GM04503 (cell line): ENCODE measurements at regions not wholly inside any gene's neighbourhood (a gene's known extent, or its start where the extent isn't known, plus 50 kb on each side); places are given as distances from the start of the nearest gene placed in this dataset.
"Not testable (repeated sequence)": the region's sequence is repeated elsewhere in the genome, so short reads cannot be mapped to it uniquely, and the experiment has no call there.

Experiments
- DNase-seq: peaks from one replicate; pipeline ENCODE4 v3.0.0-alpha.2; 2012; ENCODE audit warnings: low read depth

DNA sequence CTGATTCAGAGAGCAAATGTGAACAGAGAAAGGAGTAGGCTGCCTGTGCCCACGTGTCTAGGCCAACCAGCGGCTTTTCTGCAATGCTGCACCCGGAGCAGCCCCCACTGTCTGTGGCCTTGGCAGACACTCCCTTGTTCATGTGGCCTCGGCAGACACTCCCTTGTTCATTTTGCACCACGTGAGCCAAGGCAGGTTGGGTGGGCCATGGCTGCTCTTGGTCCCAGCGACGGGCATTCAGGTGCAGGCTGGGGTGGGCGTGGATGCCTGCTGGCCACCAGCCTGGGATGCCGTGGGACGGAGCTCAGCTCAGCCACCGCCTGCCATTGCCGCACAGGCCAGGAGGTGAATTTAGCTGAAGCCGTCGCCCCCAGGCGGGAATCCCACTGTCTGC is 159.8 kb downstream of the LAT start:
- not testable (repeated sequence) for DNase-seq

DNA sequence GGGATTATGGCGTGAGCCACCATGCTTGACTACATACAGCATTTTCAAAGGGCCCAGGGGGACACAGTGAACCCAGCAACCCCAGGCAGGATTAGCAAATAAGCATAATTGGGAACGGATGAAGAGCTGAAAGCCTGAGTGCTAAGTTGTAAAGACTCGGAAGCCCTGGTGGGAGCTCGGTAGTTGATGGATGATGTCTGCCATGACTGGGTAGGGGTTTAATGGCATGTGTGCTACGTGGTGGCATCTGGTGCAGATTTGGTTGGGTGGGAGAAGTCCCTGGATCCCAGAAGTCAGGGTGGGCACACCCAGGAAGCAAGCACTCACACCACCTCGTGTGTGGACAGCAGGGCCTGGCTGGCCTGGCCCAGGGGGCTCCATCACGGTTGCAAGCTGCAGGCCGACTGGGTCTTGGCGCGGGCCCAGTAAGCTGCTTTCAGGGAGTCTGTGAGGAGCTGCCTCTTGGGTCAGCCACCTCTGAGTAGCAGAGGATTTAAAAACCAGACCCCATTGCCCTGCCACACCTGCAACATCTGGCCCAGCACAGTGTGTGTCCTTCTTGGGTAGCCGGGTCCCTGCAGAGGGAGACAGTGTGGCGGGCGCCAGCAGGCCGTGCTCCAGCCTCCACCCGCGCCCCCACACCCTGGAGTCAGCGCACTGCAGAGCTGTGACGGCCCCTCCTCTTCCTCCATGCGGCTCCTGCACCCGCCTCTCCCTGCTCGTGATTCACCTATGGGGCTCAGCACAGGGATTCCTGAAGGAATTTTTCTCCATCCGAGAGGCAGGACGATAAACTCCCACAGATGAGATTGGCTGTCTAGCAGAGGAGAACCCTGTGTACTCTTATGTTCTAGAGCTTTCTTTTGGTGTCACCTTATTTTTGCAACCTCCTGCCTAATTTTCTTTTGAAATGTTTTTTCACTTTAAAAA is 159.2 kb downstream of the LAT start:
- not testable (repeated sequence) for DNase-seq

DNA sequence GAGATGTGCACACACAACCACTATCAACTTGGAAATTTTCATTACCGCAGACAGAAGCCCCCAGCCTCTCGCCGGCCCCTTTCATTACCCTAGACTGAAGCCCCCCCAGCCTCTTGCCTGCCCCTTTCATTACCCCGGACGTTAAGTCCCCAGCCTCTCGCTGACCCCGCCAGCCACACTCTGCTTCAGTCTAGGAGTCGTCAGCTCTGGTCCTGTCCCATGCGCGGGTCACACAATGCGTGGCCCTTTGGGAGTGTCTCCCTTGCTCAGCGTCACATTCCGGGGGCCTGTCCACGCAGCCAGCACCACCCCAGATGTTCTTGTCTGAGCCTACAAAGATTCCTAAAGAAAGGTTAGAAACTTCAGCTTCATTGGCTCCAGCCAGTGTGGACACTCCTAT is 157.7 kb downstream of the LAT start:
- not testable (repeated sequence) for DNase-seq

DNA sequence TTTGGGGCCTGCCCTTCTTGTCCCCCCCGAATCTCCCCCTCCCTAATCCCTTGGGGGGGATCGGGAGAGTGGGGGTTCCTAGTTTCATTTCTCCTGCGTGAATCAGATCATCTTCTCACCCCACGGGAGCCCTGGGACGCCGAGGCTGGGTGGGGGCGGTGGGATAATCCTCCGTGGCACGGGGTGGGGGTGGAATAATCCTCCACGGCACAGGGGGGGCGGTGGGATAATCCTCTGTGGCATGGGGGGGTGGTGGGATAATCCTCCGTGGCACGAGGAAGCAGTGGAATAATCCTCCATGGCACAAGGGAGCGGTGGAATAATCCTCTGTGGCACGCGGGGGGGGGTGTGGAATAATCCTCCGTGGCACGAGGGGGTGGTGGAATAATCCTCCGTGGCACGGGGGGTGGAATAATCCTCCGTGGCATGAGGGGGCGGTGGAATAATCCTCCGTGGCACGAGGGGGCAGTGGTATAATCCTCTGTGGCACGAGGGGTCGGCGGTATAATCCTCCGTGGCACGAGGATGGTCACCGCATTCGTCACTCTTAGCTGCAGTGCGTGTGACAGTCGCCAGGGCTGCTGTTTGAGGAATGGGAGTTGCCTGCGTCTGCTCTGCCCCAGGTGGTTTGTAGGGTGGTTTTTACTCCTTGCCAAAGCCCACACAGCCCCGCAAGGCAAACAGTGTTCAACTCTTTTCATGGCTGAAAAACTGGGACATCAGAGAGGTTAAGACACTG is 156.9 kb downstream of the LAT start:
- no peak for DNase-seq

DNA sequence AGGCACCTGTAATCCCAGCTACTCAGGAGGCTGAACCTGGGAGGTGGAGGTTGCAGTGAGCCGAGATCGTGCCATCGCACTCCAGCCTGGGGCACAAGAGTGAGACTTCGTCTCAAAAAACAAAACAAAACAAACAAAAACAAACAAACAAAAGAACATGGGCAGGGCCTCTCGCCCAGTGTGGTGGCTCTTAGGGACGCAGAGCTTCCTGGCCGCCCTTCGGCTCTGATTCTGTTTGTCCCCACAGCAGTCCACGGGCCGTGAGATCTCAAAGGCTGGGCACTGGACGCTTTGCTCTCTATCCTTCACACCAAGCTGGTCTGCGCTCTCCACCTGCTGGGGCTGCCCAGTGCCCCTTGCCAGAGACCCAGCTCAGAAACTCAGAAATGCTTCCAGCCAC is 156.3 kb downstream of the LAT start:
- DNase-seq, result not testable (repeated sequence)

DNA sequence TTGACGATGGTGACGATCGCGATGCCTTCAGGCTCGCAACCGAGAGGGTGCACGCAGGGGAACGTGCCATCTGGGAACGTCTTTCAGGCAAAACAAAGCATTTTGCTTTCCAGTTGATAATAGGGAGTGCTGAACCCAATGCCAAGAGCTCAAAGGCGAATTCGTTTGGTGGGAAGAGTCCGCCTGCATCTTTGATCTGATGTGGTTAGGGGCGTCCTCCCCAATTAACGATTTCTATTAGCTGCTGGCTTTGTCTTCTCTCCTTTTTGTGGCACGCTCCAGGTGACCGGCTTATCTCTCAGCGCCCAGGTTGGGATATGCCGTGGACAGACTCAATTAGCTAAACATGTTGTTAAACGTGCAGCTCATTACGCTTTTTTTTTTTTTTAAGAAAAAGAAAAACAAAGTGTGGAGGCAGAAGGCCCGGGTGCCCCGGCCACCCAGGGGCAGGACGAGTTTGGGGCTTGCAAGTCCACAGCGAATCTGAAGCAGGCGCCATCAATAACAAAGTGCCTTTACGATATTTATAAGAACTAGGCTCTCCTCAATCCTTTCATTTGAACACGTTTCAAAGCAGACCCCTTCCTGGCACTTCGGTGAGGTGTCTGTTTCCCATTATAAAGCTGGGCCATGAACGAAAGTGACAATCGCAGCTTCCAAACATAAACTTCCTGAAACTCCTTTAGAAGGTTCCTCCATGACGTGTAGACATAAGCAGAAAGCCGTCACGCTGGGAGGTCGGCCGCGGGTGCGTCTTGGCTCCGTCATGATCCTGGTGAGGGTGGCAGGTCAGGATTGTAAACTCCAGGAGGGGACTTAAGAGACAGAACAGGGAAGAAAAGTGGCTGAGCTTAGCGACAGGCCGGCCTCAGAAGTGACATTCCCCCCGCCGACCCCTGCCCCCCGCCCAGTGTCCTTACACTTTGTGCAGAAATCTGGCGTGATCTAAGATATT is 155.3 kb downstream of the LAT start:
- DNase-seq, result not testable (repeated sequence)

DNA sequence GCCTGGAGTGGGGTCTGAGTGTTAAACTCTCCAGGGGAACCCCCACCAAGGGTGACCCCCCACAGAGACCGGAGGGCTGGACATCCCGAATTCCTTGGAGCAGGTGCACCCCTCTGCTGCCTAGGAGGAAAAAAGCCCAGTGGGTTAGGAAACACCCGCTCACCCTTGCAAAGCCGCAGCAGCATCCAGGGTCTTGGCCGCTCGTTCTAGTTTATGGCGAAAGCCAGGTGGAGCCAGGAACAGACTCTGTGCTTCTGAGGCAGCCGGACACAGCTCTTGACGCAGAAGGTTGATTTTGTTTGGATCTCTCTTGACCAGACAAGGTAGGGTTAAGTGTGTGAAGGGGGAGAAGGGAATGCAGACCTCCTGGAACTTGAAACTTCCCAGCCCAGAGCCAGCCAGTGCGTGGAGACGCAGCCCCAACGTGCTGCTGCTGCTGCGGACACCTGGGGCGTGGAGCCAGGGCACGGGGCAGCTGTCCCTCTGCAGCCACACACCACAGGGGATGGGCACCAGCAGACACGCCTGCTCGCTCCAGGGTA is 154.5 kb downstream of the LAT start:
- DNase-seq, result no peak

DNA sequence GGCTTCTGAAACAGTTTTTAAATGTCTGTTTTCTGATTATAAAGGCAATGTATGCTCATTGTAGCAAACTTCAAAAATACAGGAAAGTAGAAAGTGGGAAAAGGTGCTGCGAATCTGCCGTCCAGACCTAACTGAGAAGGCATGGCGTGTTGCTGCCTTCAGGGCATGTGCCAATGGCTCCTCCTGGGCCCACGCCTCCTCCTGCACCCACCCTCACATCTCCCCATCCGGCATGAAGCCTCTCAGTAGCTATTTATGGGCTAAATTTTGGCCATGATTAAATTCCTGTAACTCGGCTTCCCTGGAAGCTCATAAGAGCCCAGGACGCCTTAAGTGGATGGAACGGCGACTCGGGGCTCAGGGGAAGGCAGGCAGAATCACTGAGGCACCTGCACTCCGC is 153.8 kb downstream of the LAT start:
- DNase-seq, result not testable (repeated sequence)

DNA sequence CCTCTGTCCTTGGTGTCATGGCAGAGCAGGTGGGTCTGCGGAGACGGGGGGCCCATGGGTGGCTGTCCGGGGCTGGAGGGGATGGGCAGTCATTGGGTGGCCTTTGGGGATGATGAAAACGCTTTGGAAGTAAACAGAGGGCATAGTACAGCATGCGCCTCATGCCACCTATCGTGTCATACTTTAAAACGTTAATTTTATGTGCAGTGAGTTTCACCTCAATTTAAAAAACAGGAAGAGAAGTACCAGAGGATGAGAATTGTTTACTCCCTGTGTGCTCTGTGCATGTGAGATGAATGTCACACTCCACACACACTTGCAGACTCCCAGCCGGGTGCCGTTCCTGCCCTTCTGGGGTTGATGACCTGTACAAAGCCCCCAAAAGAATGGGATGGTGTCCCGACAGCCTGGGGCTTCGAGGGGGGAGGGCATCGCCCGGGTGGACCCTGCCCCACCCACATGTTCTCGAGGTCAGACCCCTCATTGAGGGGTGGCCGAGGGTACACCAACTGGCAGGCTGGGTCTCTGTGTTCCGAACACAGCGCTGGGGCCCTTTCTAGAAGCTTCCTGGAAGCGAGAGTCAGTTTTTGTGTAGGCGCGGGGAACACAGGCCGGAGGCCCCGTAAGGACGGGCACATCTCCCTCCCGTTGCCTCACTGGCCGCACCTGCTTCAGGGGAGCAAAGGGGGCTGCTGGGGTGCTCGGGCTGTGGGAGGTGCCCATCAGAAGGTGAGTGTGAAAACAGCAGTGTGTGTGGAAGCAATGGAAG is 153.2 kb downstream of the LAT start:
- DNase-seq, result not testable (repeated sequence)

DNA sequence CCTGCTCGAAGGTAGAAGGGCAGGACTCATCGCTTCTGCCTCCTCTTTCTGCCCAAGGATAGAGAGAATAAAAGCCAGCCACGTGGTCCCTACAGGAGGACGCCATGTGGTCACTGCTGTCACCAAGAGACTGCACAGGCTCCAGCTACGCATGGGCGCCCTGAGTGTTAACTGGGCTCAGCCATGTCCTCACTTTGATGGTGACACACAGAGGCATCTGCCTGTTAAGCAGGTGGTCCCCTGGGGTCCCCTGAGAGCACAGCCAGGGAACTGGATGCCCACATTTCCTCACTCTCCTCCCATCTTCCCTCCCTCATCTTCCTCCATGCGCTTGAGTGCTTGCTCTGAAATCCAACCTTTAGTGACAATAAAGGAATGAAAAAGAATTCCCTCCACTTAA is 152.6 kb downstream of the LAT start:
- DNase-seq, result not testable (repeated sequence)

DNA sequence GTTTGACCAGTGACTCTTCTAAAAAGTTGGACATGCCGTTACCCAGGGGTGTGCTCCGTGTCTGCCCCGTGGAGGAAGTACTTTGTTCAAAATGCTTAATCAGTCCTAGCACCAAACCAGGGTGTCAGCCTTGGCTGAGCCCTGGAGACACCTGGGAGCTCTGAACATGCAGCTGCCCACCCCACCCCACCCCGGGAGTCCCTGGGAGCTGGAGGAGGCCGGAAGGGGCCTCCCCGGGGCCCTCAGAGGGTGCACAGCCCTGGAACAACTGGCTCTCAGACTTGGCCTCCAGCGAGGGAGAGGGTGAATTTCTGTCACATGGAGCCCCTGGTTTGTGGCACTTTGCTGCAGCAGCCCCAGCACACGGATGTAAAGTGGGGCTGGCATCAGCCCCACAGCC is 152.1 kb downstream of the LAT start:
- DNase-seq, result not testable (repeated sequence)

DNA sequence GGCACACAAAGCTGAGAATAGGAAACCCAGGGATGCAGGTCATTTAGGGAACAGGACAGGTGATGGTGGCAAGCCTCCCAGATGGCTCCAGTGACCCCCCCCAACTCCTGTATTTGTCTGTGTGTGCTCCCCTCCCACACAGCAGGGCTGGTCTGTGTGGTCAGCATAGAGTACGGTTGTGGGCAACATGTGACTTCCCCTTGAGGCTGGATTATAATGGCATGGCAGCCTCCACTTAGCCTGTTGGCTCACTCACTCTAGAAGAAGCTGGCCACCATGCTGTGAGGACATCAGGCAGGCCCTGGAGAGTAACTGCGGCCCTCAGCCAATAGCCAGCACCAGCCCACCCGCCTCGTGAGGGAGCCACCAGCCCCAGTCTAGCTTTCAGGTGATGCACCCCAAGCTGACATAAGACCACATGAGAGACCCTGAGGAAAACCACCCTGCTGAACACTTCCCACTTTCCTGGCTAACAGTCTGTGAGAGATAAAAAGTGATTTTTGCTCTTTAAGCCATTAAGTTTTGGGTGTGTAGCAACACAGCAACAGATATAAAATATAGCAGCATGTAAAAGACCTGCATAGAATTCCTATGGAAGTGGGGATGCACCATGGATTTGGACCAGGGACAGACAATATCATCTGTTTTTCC is 151.3 kb downstream of the LAT start:
- not testable (repeated sequence) for DNase-seq

DNA sequence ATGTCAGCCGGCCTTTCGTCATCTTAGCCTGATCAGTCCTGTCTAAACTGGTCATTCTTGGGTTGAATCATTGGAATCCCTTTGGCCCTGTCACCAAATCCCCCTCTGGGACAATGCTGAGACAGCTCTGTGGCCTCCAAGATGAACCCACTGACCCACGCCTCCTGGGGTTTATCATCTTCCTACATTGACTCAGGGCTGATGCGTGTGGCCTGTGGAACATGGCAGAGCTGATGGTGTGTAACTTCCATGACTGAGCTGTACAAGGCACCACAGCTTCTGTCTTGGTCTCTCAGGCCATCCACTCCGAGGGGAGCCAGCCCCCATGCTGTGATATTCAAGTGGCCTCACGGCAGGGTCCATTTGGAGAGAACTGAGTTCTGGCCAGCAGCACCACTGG is 150.2 kb downstream of the LAT start:
- not testable (repeated sequence) for DNase-seq

DNA sequence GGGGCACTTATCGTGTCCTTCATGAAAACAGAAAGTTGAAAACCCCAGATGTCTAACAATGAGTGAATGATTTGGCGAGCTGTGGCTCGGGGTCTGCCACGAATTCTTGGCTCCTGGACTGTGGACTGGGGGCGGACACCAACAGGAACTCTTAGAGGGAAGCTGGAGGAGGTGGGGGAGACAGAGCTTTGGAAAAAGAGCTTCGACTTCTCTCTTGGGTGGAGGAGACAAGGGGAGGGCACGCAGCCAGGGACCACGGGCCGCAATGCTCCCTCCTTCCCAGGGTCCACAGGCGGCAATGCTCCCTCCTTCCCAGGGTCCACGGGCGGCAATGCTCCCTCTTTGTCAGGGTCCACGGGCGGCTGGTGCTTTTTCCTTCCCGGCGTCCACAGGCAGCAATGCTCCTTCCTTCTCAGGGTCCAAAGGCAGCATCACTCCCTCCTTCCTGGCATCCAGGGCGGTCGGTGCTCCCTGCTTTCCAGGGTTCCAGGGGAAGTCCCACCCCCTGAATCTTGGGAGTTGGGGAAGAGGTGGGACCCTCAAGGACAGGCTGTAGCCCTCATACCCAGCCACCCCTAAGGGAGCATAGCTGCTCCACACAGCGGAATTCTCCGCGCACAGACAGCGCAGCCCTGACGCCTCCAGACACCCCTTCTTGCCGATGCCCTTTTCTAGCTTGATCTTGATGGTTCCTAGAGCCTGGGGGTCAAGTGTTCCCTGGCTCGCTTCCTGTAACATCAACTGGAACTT is 149.0 kb downstream of the LAT start:
- not testable (repeated sequence) for DNase-seq

DNA sequence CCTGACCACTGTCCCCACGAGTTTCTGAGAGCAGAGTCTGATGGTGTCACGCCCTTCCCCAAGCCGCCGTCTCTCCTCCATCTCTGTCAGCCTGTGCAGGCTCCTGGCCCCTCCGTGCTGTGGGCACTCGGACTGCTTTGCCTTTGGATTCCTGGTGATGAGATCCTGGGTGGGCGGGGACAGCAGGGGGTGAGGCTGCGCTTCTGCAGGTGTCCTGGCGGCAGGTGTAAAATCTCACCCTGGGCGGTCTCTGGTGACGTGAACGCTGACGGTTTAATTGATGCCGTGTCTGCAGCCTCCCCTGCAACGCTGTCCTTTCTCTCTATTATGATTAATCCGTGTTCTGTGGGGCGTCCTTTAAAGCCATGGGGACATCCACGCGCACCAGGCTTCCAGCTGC is 148.0 kb downstream of the LAT start:
- DNase-seq, result not testable (repeated sequence)

DNA sequence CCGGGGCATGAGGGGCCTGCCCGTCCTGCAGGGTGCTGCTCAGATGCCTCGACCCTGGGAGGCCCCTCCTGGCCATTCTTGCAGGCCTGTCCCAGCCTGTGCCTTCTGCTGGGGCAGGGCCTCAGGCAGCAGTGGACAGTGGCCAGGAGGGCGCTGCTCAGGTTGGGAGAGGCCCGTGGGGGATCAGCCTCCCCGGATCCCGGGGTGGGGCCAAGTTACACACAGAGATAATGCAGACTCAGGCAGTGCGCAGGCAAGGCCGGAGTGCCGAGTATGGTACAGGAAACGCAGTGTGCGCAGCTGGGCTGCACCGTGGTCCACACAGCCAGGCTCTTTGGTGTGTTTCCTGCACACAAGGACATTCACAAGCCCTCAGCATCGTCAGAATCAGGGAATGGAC is 147.6 kb downstream of the LAT start:
- DNase-seq, result not testable (repeated sequence)

DNA sequence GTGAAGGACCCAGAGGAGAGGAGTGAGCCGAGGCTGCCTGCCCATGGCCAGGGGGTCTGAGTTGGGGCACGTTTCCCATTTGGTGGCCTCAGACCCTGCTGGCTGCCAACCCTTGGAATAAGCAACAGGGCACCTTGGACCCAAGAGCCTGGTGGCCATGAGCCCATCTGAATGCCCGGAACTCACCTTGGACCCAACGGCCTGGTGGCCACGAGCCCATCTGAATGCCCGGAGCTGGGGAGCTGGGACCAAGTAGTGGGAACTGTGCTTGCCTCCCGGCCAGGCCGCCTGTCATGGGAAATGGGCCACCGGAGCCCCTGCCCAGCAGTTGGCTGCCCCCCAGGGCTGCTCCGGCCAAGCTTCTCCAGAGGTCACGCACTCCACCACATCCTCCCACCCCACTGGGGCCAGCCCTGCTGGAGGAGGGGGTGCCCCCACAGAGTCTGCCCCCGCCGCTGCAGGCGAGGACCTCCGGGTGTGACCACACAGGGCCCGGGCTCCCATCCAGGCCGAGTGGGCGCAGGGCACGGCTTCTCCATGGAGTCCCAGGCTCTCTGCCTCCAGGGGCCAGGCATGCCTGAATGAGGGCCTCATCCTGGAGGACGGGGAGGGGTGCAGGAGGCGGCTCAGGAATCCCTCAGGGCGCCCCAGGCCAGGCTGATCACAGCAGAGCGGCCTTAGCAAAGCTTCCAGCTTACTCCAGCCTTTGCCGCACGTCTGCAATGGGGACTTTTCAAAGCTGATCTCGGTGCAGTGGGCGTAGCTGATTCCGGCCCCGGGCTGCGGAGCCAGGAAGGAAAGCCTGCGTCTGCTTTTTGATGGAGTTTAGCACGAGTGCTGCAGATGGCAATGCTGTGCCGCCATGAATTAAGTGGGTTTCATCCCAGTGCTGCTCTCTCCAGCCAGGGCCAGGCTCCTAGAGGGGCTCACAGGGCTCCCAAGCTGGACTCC is 146.3 kb downstream of the LAT start:
- DNase-seq, result not testable (repeated sequence)

DNA sequence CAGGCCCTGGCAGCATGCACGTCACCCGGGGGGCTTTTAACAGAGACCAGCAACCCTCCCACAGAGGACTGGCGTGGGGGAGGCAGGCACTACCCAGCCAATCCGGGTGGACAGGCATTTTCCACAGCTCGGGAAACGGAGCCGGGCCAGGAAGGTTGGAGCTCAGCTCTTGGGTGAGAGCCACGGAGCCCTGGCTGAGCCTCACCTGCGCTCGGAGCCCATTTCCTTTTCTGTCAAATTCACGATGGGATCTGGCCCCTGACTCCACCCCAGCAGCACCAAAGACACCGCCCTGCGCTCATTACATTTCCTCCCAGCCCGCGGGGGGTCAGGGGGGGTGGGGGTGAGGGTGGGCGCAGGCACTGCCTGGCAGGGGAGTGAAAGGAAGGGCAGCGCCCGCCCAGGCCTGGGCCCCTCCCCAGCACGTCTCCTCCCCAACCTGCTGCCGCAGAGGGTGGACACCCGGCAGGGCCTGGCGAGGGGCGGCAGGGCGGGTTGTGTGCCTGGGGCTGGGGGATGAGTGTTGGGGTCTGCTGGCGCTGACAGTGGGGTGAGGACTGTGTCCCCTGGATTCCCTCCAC is 145.4 kb downstream of the LAT start:
- not testable (repeated sequence) for DNase-seq
